Vagina (tissue), 2 donors: ENCODE measurements at regions not wholly inside any gene's neighbourhood (a gene's known extent, or its start where the extent isn't known, plus 50 kb on each side); places are given as distances from the start of the nearest gene placed in this dataset.

Source experiments
- CTCF ChIP-seq, 3 experiments: fragments of 450-650 bp in 2 of 3; fragments of 200-600 bp in 1 of 3; sonication (generic) in 1 of 3; IDR thresholded peaks; one replicate each; pipeline ENCODE4 v1.5.1; 2017 to 2019; ENCODE audit warnings: antibody characterized with exemption in 3 of 3, mild to moderate bottlenecking in 2 of 3, moderate library complexity in 2 of 3
- POLR2A ChIP-seq, 2 donors: fragments of 450-650 bp; IDR thresholded peaks; one replicate each; pipeline ENCODE4 v1.6.1; 2017; ENCODE audit warnings: antibody characterized with exemption in 2 of 2, mild to moderate bottlenecking in 2 of 2, moderate library complexity in 2 of 2
- POLR2AphosphoS5 ChIP-seq, 2 donors: sonication (generic); formaldehyde crosslinking; IDR thresholded peaks; one replicate each; pipeline ENCODE4 v1.9.0; 2017; ENCODE audit warnings: antibody characterized with exemption in 2 of 2, mild to moderate bottlenecking in 2 of 2, low read depth in 1 of 2; ENCODE audit not compliant: insufficient read depth in 1 of 2

DNA sequence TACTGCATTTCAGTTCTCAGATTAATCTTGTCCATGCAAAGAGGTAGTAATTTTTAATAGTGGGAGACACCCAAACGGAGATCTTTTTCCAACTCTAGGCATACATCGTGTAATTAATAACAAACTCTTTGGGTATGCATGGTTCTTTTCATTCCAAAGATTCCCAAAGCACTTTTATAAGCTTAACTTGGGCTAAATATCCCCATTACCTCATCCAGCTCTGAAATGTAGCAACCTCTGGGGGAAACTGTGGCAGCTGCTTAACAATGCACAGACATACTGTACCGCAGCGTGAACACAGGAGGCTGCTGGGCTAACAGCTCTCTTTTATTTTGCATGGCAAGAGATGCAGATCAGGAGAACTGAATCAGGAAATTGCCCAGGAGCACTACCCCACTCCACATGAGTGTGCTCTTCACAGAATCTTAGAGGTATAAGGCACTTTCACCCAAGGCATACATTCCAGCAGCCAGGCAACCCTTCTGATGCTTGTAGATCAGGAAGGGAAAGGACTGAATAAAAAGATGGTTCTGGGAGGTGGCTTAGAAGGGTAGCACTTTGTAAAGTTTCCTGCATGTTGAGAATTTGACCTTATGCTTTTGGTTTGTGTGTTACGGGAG, 114.4 kb upstream of the GLI3 start:
- no peak for TF ChIP-seq CTCF (IDR thresholded peaks at IDR 0.05)
- no peak for TF ChIP-seq POLR2A (IDR thresholded peaks at IDR 0.05)
- no peak for TF ChIP-seq POLR2AphosphoS5 (IDR thresholded peaks at IDR 0.05; ENCODE audit: insufficient read depth in 1 of 2, low read depth in 1 of 2)
